CD4-positive, alpha-beta T cell treated with Interleukin-12 subunit alpha and Interleukin-12 subunit beta, for 1 hour (primary cell): ENCODE measurements at regions not wholly inside any gene's neighbourhood (a gene's known extent, or its start where the extent isn't known, plus 50 kb on each side); places are given as distances from the start of the nearest gene placed in this dataset.
A peak's percentile ranks its signal among the peaks of the same experiment; 100 is the strongest.
"Not testable (repeated sequence)": the region's sequence is repeated elsewhere in the genome, so short reads cannot be mapped to it uniquely, and the experiment has no call there.

Experiments
- DNase-seq: peaks from one replicate; pipeline ENCODE4 v3.0.0-alpha.2; 2020

GRCh38 chrX:1053600-1053999 lies 158.8 kb downstream of the CRLF2 start:
- DNase-seq, result not testable (repeated sequence)

GRCh38 chrX:1053072-1053471 lies 159.4 kb downstream of the CRLF2 start:
- no peak for DNase-seq

- DNase-seq, result no peak
Observed at GRCh38 chrX:1052021-1052420, 160.4 kb downstream of the CRLF2 start.

GRCh38 chrX:1051421-1051820 lies 161.0 kb downstream of the CRLF2 start:
- no peak for DNase-seq

GRCh38 chrX:1045680-1046314 lies 166.7 kb downstream of the CRLF2 start:
- DNase-seq, result no peak

- DNase-seq, result no peak
Observed at GRCh38 chrX:1041091-1041490, 171.4 kb downstream of the CRLF2 start.

GRCh38 chrX:1035931-1036330 lies 176.5 kb downstream of the CRLF2 start:
- not testable (repeated sequence) for DNase-seq

- DNase-seq, result no peak
Observed at GRCh38 chrX:1035206-1035605, 177.2 kb downstream of the CRLF2 start.

GRCh38 chrX:1034717-1035116 lies 177.7 kb downstream of the CRLF2 start:
- DNase-seq, result no peak

- DNase-seq, result no peak
Observed at GRCh38 chrX:1031521-1032430, 180.7 kb downstream of the CRLF2 start.

- no peak for DNase-seq
Observed at GRCh38 chrX:1029494-1029893, 183.0 kb downstream of the CRLF2 start.

- no peak for DNase-seq
Observed at GRCh38 chrX:1027680-1028079, 184.8 kb downstream of the CRLF2 start.

GRCh38 chrX:1027133-1027532 lies 185.3 kb downstream of the CRLF2 start:
- DNase-seq, result no peak

GRCh38 chrX:1026263-1027015 lies 186.0 kb downstream of the CRLF2 start:
- peak; percentile 13 for DNase-seq

- DNase-seq, result no peak
Observed at GRCh38 chrX:1025413-1025812, 187.0 kb downstream of the CRLF2 start.

GRCh38 chrX:1023676-1024075 lies 188.8 kb downstream of the CRLF2 start:
- DNase-seq, result no peak

GRCh38 chrX:1021314-1021993 lies 191.0 kb downstream of the CRLF2 start:
- DNase-seq, result not testable (repeated sequence)

- no peak for DNase-seq
Observed at GRCh38 chrX:1020634-1021166, 191.7 kb downstream of the CRLF2 start.

- DNase-seq, result not testable (repeated sequence)
Observed at GRCh38 chrX:1016926-1017325, 195.5 kb downstream of the CRLF2 start.

GRCh38 chrX:1016281-1016680 lies 196.2 kb downstream of the CRLF2 start:
- not testable (repeated sequence) for DNase-seq

- DNase-seq, result no peak
Observed at GRCh38 chrX:1012678-1013300, 199.7 kb downstream of the CRLF2 start.

- no peak for DNase-seq
Observed at GRCh38 chrX:1011691-1012283, 200.7 kb downstream of the CRLF2 start.
